HCT116 (cell line): ENCODE measurements at regions not wholly inside any gene's neighbourhood (a gene's known extent, or its start where the extent isn't known, plus 50 kb on each side); places are given as distances from the start of the nearest gene placed in this dataset.

ENCODE experiments used
- ATAC-seq: fragments of 200-7000 bp; cut with Tn5 transposase; 2 replicates; pipeline ENCODE4 v1.9.1; 2020; ENCODE audit warnings: mild to moderate bottlenecking, moderate library complexity
- BruUV-seq: library from RNA; stranded (reverse); fragments of 400-500 nt; replicated peaks from 2 replicates; lab custom pipeline; 2021; lab: Mats Ljungman, UMichigan
- CTCF ChIA-PET: fragments of 300-600 bp; sonication (Branson Sonifier 250); formaldehyde crosslinking; loops from one replicate; lab custom pipeline; 2021; ENCODE audit warnings: antibody characterized with exemption; lab: Charles Lee
- POLR2A ChIA-PET: fragments of 300-600, 350-600 bp; sonication (Branson Sonifier 250); formaldehyde crosslinking; loops from one replicate; lab custom pipeline; 2021; ENCODE audit warnings: antibody characterized with exemption; lab: Charles Lee
- RAD21 ChIA-PET, 2 experiments: fragments of 300-600 bp; sonication (Branson Sonifier 250); formaldehyde crosslinking; loops; one replicate each; lab custom pipeline; 2023; ENCODE audit warnings: low total read pairs in 2 of 2; ENCODE audit not compliant: uncharacterized antibody in 2 of 2, unreplicated experiment in 2 of 2, low non-redundant PET in 1 of 2; lab: Charles Lee
- DNase-seq: peaks from one replicate; pipeline ENCODE4 v3.0.0-alpha.2; 2010; ENCODE audit warnings: low read depth, low spot score
- H2AFZ ChIP-seq: fragments of 200-600 bp; shearing (Covaris generic), sonication (generic); 2 replicates; pipeline ENCODE4 v1.6.1; 2017; ENCODE audit warnings: low read depth, mixed run types, mixed read lengths, antibody characterized with exemption, low read length; ENCODE audit not compliant: poor library complexity, severe bottlenecking
- H3K27ac ChIP-seq: 2 replicates; pipeline ENCODE4 v1.5.1; 2012; ENCODE audit warnings: low read depth, low read length
- H3K27me3 ChIP-seq: fragments of 200-600 bp; sonication (generic); 2 replicates; pipeline ENCODE4 v1.6.1; 2016; ENCODE audit warnings: mixed run types, low read length, mixed read lengths; ENCODE audit not compliant: insufficient read depth
- H3K36me3 ChIP-seq, 2 experiments: fragments of 200-500 bp in 1 of 2; fragments of 200-600 bp in 1 of 2; sonication (Bioruptor generic) in 1 of 2; sonication (generic) in 1 of 2; 2 replicates each; pipeline versions ENCODE4 v1.5.1 to v1.6.1; 2014 to 2016; ENCODE audit warnings: low read length in 2 of 2, inconsistent platforms in 1 of 2, mixed read lengths in 1 of 2, mixed run types in 1 of 2; ENCODE audit not compliant: insufficient read depth in 2 of 2, control insufficient read depth in 1 of 2
- H3K4me1 ChIP-seq, 2 experiments: fragments of 200-600 bp in 1 of 2; sonication (generic) in 1 of 2; 2 replicates each; pipeline versions ENCODE4 v1.5.1 to v1.6.1; 2012 to 2017; ENCODE audit warnings: low read length in 2 of 2, inconsistent platforms in 1 of 2, mild to moderate bottlenecking in 1 of 2, mixed read lengths in 1 of 2, mixed run types in 1 of 2, moderate library complexity in 1 of 2; ENCODE audit not compliant: insufficient read depth in 2 of 2, control insufficient read depth in 1 of 2
- H3K4me2 ChIP-seq: fragments of 200-600 bp; sonication (generic); 2 replicates; pipeline ENCODE4 v1.6.1; 2017; ENCODE audit warnings: mixed run types, low read length, mixed read lengths
- H3K4me3 ChIP-seq, 2 experiments: fragments of 200-600 bp in 1 of 2; sonication (generic) in 1 of 2; replicated peaks in 1 of 2; 2 replicates each; pipeline ENCODE4 v1.5.1; 2011 to 2016; ENCODE audit warnings: low read length in 2 of 2, control low read depth in 1 of 2, low read depth in 1 of 2, mild to moderate bottlenecking in 1 of 2, mixed read lengths in 1 of 2, mixed run types in 1 of 2
- H3K79me2 ChIP-seq: fragments of 200-600 bp; sonication (generic); 2 replicates; pipeline ENCODE4 v1.6.1; 2017; ENCODE audit warnings: mild to moderate bottlenecking, mixed run types, low read length, moderate library complexity, mixed read lengths; ENCODE audit not compliant: insufficient read depth
- H3K9ac ChIP-seq: fragments of 200-600 bp; sonication (generic); 2 replicates; pipeline ENCODE4 v1.6.1; 2016; ENCODE audit warnings: low read length, mixed read lengths
- H3K9me2 ChIP-seq: fragments of 200-600 bp; sonication (generic), shearing (Covaris generic); 2 replicates; pipeline ENCODE4 v1.6.1; 2017; ENCODE audit warnings: mixed run types, mild to moderate bottlenecking, moderate library complexity; ENCODE audit not compliant: insufficient read depth
- H3K9me3 ChIP-seq, 2 experiments: fragments of 200-500 bp in 1 of 2; fragments of 200-600 bp in 1 of 2; sonication (Bioruptor generic) in 1 of 2; sonication (generic) in 1 of 2; 2 replicates each; pipeline ENCODE4 v1.6.1; 2014 to 2017; ENCODE audit warnings: low read length in 2 of 2, mixed read lengths in 2 of 2, inconsistent platforms in 1 of 2, low read depth in 1 of 2, mild to moderate bottlenecking in 1 of 2, mixed run types in 1 of 2, moderate library complexity in 1 of 2; ENCODE audit not compliant: control insufficient read depth in 1 of 2, insufficient read depth in 1 of 2
- H4K20me1 ChIP-seq: fragments of 200-600 bp; sonication (generic), shearing (Covaris generic); 2 replicates; pipeline ENCODE4 v1.6.1; 2017; ENCODE audit warnings: mixed run types, mild to moderate bottlenecking, moderate library complexity; ENCODE audit not compliant: insufficient read depth
- ELF1 ChIP-seq: IDR thresholded peaks from 2 replicates; pipeline ENCODE4 v1.6.1; 2012; ENCODE audit warnings: low read depth, borderline replicate concordance
- FOSL1 ChIP-seq: IDR thresholded peaks from 2 replicates; pipeline ENCODE4 v1.6.1; 2012; ENCODE audit warnings: low read depth
- RAD21 ChIP-seq: IDR thresholded peaks from 2 replicates; pipeline ENCODE4 v1.6.1; 2012; ENCODE audit warnings: low read depth, mild to moderate bottlenecking
- ZFX ChIP-seq: fragments of 450-650 bp; IDR thresholded peaks from 2 replicates; pipeline ENCODE4 v1.6.1; 2017
- intact Hi-C: fragments of 100-400 bp; cut with micrococcal nuclease; formaldehyde crosslinking; loops from 2 replicates; pipeline ENCODE4 v1.10.0; 2022
- TF ChIP-seq, protein P1 (sequence below): IDR thresholded peaks from 2 replicates; pipeline ENCODE4 v1.6.1; 2012
- TF ChIP-seq, protein P2 (sequence below): IDR thresholded peaks from 2 replicates; pipeline ENCODE4 v1.6.1; 2012; ENCODE audit warnings: low read depth

DNA sequence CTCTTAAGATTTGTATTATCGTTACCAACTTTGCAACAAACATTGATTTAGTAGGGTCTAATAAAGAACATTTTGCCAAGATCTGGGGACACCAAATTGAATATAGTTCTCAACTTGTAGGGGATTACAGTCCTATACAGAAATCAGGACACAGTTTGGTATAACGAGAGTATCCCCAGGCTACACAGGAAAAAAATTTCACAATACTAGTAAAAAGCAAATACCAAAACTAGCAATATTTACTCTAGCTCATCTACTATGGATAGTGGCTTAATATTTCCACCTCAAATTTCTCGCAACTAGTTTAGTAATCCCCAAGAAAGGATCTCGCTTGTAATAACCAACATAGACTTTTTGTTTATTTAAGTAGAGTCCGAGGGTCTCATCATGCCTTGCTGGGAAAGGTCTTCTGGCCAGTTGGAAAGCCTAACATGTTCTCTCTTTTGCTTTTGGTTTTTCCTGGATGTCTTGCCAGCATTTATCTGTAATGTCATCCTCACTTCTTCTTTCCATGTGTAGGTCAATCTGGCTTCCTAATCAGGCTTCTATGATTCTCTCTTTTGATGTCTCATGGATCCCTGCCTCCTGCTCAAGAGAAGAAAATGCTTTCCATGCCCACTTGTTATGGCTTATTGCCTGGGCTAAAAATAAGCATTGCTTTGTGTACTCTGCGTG is 104.7 kb upstream of the KCNK2 start:
- Histone ChIP-seq H3K9me3 (no peaks in the 10 kb centered on the region), H3K36me3 (no peaks in the 10 kb centered on the region), H3K4me2 (no peak overlapping the region), H3K9ac (no peak overlapping the region), H2AFZ (no peak overlapping the region), H3K4me1 (no peaks in the 10 kb centered on the region), H3K4me3 (no peak overlapping the region), H3K79me2 (no peaks in the 10 kb centered on the region), H3K27me3 (0 out of 2 replicates have a peak, but pooled peaks cover 3% of the 10 kb centered on the region), H3K9me2 (no peaks in the 10 kb centered on the region), H3K27ac (no peak overlapping the region), H4K20me1 (no peaks in the 10 kb centered on the region)
- ChIA-PET RAD21 (no interaction called here), CTCF (no interaction called here), POLR2A (no interaction called here)
- no peak for DNase-seq
- ATAC-seq = no peak
- BruUV-seq = no TSS peak
- TF ChIP-seq, protein P1, sequence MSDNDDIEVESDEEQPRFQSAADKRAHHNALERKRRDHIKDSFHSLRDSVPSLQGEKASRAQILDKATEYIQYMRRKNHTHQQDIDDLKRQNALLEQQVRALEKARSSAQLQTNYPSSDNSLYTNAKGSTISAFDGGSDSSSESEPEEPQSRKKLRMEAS = no peak
- TF ChIP-seq, protein P2, sequence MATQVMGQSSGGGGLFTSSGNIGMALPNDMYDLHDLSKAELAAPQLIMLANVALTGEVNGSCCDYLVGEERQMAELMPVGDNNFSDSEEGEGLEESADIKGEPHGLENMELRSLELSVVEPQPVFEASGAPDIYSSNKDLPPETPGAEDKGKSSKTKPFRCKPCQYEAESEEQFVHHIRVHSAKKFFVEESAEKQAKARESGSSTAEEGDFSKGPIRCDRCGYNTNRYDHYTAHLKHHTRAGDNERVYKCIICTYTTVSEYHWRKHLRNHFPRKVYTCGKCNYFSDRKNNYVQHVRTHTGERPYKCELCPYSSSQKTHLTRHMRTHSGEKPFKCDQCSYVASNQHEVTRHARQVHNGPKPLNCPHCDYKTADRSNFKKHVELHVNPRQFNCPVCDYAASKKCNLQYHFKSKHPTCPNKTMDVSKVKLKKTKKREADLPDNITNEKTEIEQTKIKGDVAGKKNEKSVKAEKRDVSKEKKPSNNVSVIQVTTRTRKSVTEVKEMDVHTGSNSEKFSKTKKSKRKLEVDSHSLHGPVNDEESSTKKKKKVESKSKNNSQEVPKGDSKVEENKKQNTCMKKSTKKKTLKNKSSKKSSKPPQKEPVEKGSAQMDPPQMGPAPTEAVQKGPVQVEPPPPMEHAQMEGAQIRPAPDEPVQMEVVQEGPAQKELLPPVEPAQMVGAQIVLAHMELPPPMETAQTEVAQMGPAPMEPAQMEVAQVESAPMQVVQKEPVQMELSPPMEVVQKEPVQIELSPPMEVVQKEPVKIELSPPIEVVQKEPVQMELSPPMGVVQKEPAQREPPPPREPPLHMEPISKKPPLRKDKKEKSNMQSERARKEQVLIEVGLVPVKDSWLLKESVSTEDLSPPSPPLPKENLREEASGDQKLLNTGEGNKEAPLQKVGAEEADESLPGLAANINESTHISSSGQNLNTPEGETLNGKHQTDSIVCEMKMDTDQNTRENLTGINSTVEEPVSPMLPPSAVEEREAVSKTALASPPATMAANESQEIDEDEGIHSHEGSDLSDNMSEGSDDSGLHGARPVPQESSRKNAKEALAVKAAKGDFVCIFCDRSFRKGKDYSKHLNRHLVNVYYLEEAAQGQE = no peak
- TF ChIP-seq ZFX (no peak), FOSL1 (no peak), RAD21 (no peak), ELF1 (no peak)
- intact Hi-C loops = no loop called here
